Kidney (tissue), 13 donors: ENCODE measurements at regions not wholly inside any gene's neighbourhood (a gene's known extent, or its start where the extent isn't known, plus 50 kb on each side); places are given as distances from the start of the nearest gene placed in this dataset.

Experiments used
- DNase-seq, 5 donors: peaks; one replicate each; pipeline ENCODE4 v3.0.0-alpha.2; 2013 to 2020
- FAIRE-seq: peaks from 2 replicates; lab custom pipeline; 2012; peaks lifted over from hg19 to GRCh38; lab: Jason Lieb, UNC
- H3K27ac ChIP-seq, 2 donors: one replicate each; pipeline ENCODE4 v1.7.0; 2013; ENCODE audit warnings: low read depth in 2 of 2, low read length in 2 of 2, inconsistent platforms in 1 of 2
- H3K27me3 ChIP-seq: one replicate; pipeline ENCODE4 v1.7.1; 2013; ENCODE audit warnings: low read length, inconsistent platforms; ENCODE audit not compliant: control insufficient read depth, insufficient read depth
- H3K36me3 ChIP-seq, 3 donors: one replicate each; pipeline versions ENCODE4 v1.7.0 to v1.7.1; 2013; ENCODE audit warnings: low read length in 3 of 3, control low read depth in 1 of 3, inconsistent platforms in 1 of 3; ENCODE audit not compliant: insufficient read depth in 3 of 3, control insufficient read depth in 2 of 3
- H3K4me1 ChIP-seq, 3 donors: one replicate each; pipeline versions ENCODE4 v1.7.0 to v1.7.1; 2013; ENCODE audit warnings: low read length in 3 of 3, inconsistent platforms in 1 of 3, low read depth in 1 of 3; ENCODE audit not compliant: control insufficient read depth in 2 of 3, insufficient read depth in 2 of 3
- H3K4me3 ChIP-seq, 3 donors: one replicate each; pipeline versions ENCODE4 v1.7.0 to v1.8.1; 2013; ENCODE audit warnings: low read length in 3 of 3, control low read depth in 1 of 3, inconsistent platforms in 1 of 3
- H3K9ac ChIP-seq, 3 donors: one replicate each; pipeline versions ENCODE4 v1.7.0 to v1.7.1; 2013; ENCODE audit warnings: low read length in 3 of 3, control low read depth in 1 of 3, inconsistent platforms in 1 of 3
- H3K9me3 ChIP-seq, 3 donors: one replicate each; pipeline versions ENCODE4 v1.7.0 to v1.7.1; 2013; ENCODE audit warnings: low read length in 3 of 3, control low read depth in 1 of 3, inconsistent platforms in 1 of 3; ENCODE audit not compliant: control insufficient read depth in 2 of 3, insufficient read depth in 1 of 3
- intact Hi-C: fragments of 100-400 bp; cut with DNase I; formaldehyde crosslinking; loops from one replicate; pipeline ENCODE4 v1.11.1; 2022
- TF ChIP-seq, protein P1 (sequence below): IDR thresholded peaks from 3 replicates; pipeline ENCODE4 v1.5.1; 2012; ENCODE audit warnings: mild to moderate bottlenecking, moderate library complexity, borderline replicate concordance; ENCODE audit not compliant: insufficient read depth; ENCODE audit errors: extremely low read depth
- donor health status: control.
- donor health status: control.
- donor health status: control.
- donor health status: control.
- donor health status: control.
- donor health status: DM: yes; HTN: yes; CAD: no.
- donor health status: Normal renal cell carcinoma (clear cell type).

DNA sequence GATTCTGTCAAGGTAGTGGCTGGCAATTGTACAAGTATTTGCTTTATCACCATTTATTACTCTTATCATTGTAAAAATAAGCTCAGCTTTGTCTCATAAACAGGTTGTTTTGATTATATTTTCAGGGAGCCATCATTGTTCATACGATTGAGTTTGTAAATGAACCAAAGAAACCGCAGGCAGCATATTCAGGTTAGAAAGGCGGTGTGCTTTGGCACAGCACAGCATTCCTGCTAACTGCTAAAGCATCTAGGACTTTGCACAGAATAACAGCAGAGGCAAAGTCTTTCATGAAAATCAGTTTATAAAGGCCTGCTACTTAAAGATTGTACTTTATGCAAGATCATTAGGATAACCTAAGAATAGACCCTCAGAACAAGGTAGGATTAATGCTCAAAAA lies 281.5 kb upstream of the SLC24A2 start:
- intact Hi-C loops: no loop called here
- DNase-seq (no peak), FAIRE-seq (no peak)
- no peaks in the 10 kb centered on the region for H3K4me1 ChIP-seq
- no peaks in the 10 kb centered on the region for H3K36me3 ChIP-seq
- H3K9ac ChIP-seq: no peak overlapping the region
- H3K4me3 ChIP-seq: no peak overlapping the region
- H3K27ac ChIP-seq: no peak overlapping the region
- no peaks in the 10 kb centered on the region for H3K9me3 ChIP-seq
- TF ChIP-seq, protein P1, sequence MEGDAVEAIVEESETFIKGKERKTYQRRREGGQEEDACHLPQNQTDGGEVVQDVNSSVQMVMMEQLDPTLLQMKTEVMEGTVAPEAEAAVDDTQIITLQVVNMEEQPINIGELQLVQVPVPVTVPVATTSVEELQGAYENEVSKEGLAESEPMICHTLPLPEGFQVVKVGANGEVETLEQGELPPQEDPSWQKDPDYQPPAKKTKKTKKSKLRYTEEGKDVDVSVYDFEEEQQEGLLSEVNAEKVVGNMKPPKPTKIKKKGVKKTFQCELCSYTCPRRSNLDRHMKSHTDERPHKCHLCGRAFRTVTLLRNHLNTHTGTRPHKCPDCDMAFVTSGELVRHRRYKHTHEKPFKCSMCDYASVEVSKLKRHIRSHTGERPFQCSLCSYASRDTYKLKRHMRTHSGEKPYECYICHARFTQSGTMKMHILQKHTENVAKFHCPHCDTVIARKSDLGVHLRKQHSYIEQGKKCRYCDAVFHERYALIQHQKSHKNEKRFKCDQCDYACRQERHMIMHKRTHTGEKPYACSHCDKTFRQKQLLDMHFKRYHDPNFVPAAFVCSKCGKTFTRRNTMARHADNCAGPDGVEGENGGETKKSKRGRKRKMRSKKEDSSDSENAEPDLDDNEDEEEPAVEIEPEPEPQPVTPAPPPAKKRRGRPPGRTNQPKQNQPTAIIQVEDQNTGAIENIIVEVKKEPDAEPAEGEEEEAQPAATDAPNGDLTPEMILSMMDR: no peak
- no peaks in the 10 kb centered on the region for H3K27me3 ChIP-seq

DNA sequence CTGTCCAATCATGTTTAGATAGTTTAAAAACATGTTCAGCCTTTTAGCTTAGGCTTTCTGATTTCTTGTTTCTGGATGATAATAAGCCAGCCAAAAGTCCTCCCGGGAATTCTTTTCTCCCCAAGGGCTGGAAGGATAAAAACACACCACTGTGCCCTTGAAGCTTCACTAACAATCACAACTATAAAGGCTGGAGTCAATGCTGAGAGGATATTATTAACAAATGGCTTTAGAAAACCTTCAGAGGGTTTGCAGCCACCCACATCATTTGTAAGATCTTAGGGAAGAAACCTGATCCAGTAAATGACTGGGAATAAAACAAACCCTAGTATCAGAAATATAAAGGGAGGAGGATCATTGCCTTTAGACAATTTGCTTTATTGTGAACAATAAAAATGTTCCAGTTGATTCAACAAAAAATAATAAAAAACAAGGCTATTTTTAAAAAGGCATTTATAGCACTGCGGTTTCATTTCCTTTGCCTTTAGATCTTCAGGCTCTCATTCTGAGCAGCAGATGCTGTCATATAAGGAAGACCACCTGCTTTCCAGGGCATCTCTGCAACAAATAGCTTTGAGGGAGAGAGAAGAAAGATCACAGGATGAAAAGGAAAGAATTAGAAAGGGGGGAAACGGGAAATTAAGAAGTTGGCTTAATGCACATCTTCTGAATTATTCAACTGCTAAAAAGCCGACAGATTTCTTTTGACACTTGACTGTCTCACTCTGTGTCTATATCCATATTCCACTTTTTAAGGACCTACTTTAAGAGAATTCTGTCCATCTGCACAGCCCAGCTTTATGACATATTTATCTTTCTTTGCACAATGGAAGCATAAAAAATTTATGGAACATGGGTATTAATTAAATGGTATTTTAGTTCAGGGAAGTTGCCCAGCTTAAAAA lies 277.2 kb upstream of the SLC24A2 start:
- Histone ChIP-seq H3K4me3 (no peak overlapping the region), H3K36me3 (no peaks in the 10 kb centered on the region), H3K4me1 (no peaks in the 10 kb centered on the region), H3K9me3 (no peaks in the 10 kb centered on the region), H3K27ac (no peak overlapping the region), H3K9ac (no peak overlapping the region), H3K27me3 (no peaks in the 10 kb centered on the region)
- DNase-seq (peak in 1 of 5 donors; percentile 10), FAIRE-seq (no peak)
- TF ChIP-seq, protein P1: no peak
- intact Hi-C loops: no loop called here

DNA sequence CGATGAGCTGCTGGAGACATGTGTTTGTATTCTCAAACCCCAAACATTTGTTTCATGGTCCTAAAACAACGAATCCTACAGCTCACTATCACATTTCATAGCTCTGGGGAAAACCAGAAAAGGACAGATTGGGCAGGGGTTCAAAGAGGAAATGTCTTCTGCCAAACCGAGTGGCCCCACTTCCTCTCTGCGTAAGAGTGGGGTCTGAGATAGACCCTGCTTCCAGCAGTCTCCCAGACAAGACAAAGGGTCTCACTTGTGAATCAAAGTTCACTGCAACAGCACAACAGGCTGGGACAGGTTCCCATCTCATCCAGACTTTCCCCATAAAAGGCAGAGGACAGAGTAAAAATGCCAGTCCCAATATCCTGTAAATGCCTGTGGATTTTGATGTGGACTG lies 276.2 kb upstream of the SLC24A2 start:
- intact Hi-C loops: no loop called here
- H3K27me3 ChIP-seq: no peaks in the 10 kb centered on the region
- H3K36me3 ChIP-seq: no peaks in the 10 kb centered on the region
- no peaks in the 10 kb centered on the region for H3K9me3 ChIP-seq
- DNase-seq (no peak), FAIRE-seq (no peak)
- TF ChIP-seq, protein P1: no peak
- H3K27ac ChIP-seq: no peak overlapping the region
- no peaks in the 10 kb centered on the region for H3K4me1 ChIP-seq
- H3K9ac ChIP-seq: no peak overlapping the region
- no peak overlapping the region for H3K4me3 ChIP-seq
